ENCODE measurements at regions not wholly inside any gene's neighbourhood (a gene's known extent, or its start where the extent isn't known, plus 50 kb on each side); places are given as distances from the start of the nearest gene placed in this dataset.

DNA sequence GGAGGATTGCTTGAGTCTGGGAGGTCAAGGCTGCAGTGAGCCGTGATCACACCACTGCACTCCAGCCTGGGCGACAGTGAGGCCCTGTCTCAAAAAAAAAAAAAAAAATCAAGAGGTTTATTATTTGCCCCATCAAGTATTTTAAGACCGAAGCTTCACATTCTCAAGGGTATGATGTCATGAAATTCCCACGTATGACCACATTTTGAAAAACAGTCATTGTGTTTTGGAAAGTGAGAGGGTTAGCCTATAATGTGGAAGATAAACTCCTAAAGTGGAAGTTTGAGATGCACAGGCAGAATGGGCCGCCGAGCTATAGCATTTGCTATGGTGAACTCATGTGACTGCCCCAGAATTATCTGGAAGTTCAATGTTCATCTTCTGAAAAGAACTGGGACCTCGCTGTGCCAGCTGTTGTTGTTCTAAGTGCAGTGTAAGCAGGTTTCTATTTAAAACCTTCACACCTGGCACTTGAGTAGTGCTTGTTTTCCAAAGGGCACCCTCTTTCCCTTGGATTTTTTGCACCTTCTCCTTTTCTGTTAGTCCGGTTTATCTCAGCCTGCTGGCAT is 96.9 kb upstream of the SLC25A33 start:
- TF ChIP-seq, protein P1, sequence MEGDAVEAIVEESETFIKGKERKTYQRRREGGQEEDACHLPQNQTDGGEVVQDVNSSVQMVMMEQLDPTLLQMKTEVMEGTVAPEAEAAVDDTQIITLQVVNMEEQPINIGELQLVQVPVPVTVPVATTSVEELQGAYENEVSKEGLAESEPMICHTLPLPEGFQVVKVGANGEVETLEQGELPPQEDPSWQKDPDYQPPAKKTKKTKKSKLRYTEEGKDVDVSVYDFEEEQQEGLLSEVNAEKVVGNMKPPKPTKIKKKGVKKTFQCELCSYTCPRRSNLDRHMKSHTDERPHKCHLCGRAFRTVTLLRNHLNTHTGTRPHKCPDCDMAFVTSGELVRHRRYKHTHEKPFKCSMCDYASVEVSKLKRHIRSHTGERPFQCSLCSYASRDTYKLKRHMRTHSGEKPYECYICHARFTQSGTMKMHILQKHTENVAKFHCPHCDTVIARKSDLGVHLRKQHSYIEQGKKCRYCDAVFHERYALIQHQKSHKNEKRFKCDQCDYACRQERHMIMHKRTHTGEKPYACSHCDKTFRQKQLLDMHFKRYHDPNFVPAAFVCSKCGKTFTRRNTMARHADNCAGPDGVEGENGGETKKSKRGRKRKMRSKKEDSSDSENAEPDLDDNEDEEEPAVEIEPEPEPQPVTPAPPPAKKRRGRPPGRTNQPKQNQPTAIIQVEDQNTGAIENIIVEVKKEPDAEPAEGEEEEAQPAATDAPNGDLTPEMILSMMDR (conservative IDR thresholded peaks at IDR 0.05): no peak
- no peak for TF ChIP-seq ZFX (IDR thresholded peaks at IDR 0.05)

Measured in C4-2B (cell line).